ENCODE measurements at regions not wholly inside any gene's neighbourhood (a gene's known extent, or its start where the extent isn't known, plus 50 kb on each side); places are given as distances from the start of the nearest gene placed in this dataset.

DNA sequence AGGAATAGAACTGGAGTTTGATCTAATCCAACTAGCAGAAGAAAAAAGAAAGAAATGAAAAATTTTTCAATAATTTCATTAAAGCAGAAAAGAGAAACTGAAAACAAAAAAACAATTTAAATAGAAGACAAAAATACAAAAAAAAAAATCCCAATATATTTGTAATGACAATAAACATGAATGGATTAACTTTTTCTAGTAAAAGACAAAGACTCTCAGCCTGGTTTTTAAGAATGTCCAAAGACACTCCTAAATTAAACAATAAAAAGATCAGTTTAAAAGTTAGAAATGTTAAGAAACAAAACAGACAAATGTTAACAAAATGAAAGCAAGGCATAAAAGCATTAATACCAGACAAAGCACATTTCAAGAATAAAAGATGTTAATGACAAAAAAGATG, 50.3 kb upstream of the ME3 start:
- Histone ChIP-seq H4K20me1 (replicated peaks in 1 of 2; ENCODE audit: control insufficient read depth in 1 of 2, insufficient read depth in 2 of 2, low read length in 2 of 2) (peaks cover 0 to 1% of the 10 kb centered on the region in 2 experiments), H4K8ac (ENCODE audit: extremely low read depth, insufficient read depth, low read length) (no peak overlapping the region), H3K18ac (ENCODE audit: extremely low read depth, low read length) (no peak overlapping the region), H2BK12ac (ENCODE audit: low read depth, low read length) (no peak overlapping the region), H2BK5ac (ENCODE audit: low read depth, low read length) (no peak overlapping the region), H3K23ac (ENCODE audit: insufficient read length) (no peak overlapping the region), H3K4me2 (ENCODE audit: insufficient read depth in 1 of 2, low read depth in 2 of 2, low read length in 2 of 2) (no peak overlapping the region), H3K9ac (replicated peaks in 1 of 4; ENCODE audit: extremely low read depth in 1 of 4, low read depth in 3 of 4, low read length in 3 of 4) (no peak overlapping the region), H2BK20ac (ENCODE audit: low read length) (no peak overlapping the region), H3K27ac (ENCODE audit: low read depth, low read length) (no peak overlapping the region), H3K79me1 (ENCODE audit: low read depth, low read length) (no peaks in the 10 kb centered on the region), H3K9me3 (ENCODE audit: insufficient read depth in 2 of 2, low read depth in 1 of 2, low read length in 1 of 2) (0 out of 4 replicates have a peak, but pooled peaks cover 0 to 7% of the 10 kb centered on the region in 2 experiments), H2AK5ac (ENCODE audit: low read depth, low read length) (no peak overlapping the region), H3K4ac (replicated peaks; ENCODE audit: insufficient read length, low read depth, low read length) (no peak overlapping the region), H3K36me3 (ENCODE audit: control insufficient read depth in 2 of 4, insufficient read depth in 4 of 4, low read length in 3 of 4) (no peaks in the 10 kb centered on the region), H2AFZ (ENCODE audit: low read length) (no peak overlapping the region), H3K14ac (ENCODE audit: insufficient read length) (no peak overlapping the region), H3K23me2 (ENCODE audit: low read depth, low read length) (peaks cover 3% of the 10 kb centered on the region; the same call in 1 of the 2 replicates), H3K27me3 (replicated peaks in 1 of 4; ENCODE audit: control insufficient read depth in 3 of 4, extremely low read depth in 1 of 4, insufficient read depth in 3 of 4, low read length in 3 of 4) (no peaks in the 10 kb centered on the region), H4K91ac (replicated peaks; ENCODE audit: insufficient read length, low read length) (no peak overlapping the region), H2BK15ac (ENCODE audit: low read length) (no peak overlapping the region), H3K4me1 (replicated peaks in 1 of 4; ENCODE audit: control insufficient read depth in 3 of 4, insufficient read depth in 4 of 4, low read length in 3 of 4) (no peaks in the 10 kb centered on the region), H4K5ac (ENCODE audit: insufficient read length, low read depth, low read length) (no peak overlapping the region), H3K79me2 (ENCODE audit: control insufficient read depth in 1 of 2, insufficient read depth in 2 of 2, low read length in 2 of 2) (no peaks in the 10 kb centered on the region), H3K56ac (replicated peaks; ENCODE audit: insufficient read length, low read depth, low read length) (no peak overlapping the region), H3K4me3 (ENCODE audit: extremely low read depth in 1 of 4, insufficient read depth in 2 of 4, low read depth in 3 of 4, low read length in 4 of 4) (no peak overlapping the region), H2BK120ac (replicated peaks; ENCODE audit: low read depth, low read length) (no peak overlapping the region)
- POLR2A ChIA-PET (ENCODE audit: partially characterized antibody): no interaction called here
- CTCF ChIA-PET (ENCODE audit: partially characterized antibody): no interaction called here
- DNase-seq (ENCODE audit: low read depth in 1 of 2, low spot score in 2 of 2): no peak
- TF ChIP-seq CEBPB (IDR thresholded peaks at IDR 0.05; ENCODE audit: low read depth, low read length) (no peak), KDM4A (IDR thresholded peaks at IDR 0.05; ENCODE audit: low read depth, low read length, severe bottlenecking) (no peak), GABPA (IDR thresholded peaks at IDR 0.05; ENCODE audit: borderline replicate concordance, insufficient read depth, low read length) (no peak), SP4 (IDR thresholded peaks at IDR 0.05; ENCODE audit: low read length) (no peak), ASH2L (IDR thresholded peaks at IDR 0.05; ENCODE audit: low read length) (no peak)
- TF ChIP-seq, protein P1, sequence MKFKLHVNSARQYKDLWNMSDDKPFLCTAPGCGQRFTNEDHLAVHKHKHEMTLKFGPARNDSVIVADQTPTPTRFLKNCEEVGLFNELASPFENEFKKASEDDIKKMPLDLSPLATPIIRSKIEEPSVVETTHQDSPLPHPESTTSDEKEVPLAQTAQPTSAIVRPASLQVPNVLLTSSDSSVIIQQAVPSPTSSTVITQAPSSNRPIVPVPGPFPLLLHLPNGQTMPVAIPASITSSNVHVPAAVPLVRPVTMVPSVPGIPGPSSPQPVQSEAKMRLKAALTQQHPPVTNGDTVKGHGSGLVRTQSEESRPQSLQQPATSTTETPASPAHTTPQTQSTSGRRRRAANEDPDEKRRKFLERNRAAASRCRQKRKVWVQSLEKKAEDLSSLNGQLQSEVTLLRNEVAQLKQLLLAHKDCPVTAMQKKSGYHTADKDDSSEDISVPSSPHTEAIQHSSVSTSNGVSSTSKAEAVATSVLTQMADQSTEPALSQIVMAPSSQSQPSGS (IDR thresholded peaks at IDR 0.05; ENCODE audit: low read length): no peak
- FAIRE-seq: no peak
